Ectodermal cell (in vitro differentiated cells): ENCODE measurements at regions not wholly inside any gene's neighbourhood (a gene's known extent, or its start where the extent isn't known, plus 50 kb on each side); places are given as distances from the start of the nearest gene placed in this dataset.
"Not testable (repeated sequence)": the region's sequence is repeated elsewhere in the genome, so short reads cannot be mapped to it uniquely, and the experiment has no call there.

Experiments
- H3K27ac ChIP-seq: 2 replicates; pipeline ENCODE4 v1.7.0; 2013; ENCODE audit warnings: mild to moderate bottlenecking, low read depth, low read length; ENCODE audit not compliant: insufficient read depth, poor library complexity, severe bottlenecking
- H3K27me3 ChIP-seq: 2 replicates; pipeline ENCODE4 v1.7.0; 2013; ENCODE audit warnings: mild to moderate bottlenecking, low read length; ENCODE audit not compliant: insufficient read depth, control insufficient read depth, poor library complexity, severe bottlenecking
- H3K36me3 ChIP-seq: one replicate; pipeline ENCODE4 v1.7.0; 2013; ENCODE audit warnings: low read length; ENCODE audit not compliant: control insufficient read depth, insufficient read depth
- H3K4me1 ChIP-seq: one replicate; pipeline ENCODE4 v1.7.0; 2013; ENCODE audit warnings: low read length; ENCODE audit not compliant: control insufficient read depth, insufficient read depth
- H3K4me3 ChIP-seq: 2 replicates; pipeline ENCODE4 v1.7.0; 2013; ENCODE audit warnings: low read depth, low read length, control low read depth; ENCODE audit not compliant: insufficient read depth
- H3K9me3 ChIP-seq: 2 replicates; pipeline ENCODE4 v1.7.0; 2013; ENCODE audit warnings: mild to moderate bottlenecking, low read length, moderate library complexity; ENCODE audit not compliant: control insufficient read depth
- WGBS, 2 experiments: methylation state at CpG; one replicate each; pipeline ENCODE4 v1.1.7; 2013; ENCODE audit warnings: missing lambda C conversion rate in 2 of 2; 5-methylcytosine and 5-hydroxymethylcytosine counted together

GRCh38 chr4:34371676-34372075 lies 1872.6 kb downstream of the ARAP2 start:
- H3K9me3 ChIP-seq, result no peaks in the 10 kb centered on the region
- no peak overlapping the region for H3K27ac ChIP-seq
- H3K36me3 ChIP-seq, result no peaks in the 10 kb centered on the region
- no peaks in the 10 kb centered on the region for H3K4me1 ChIP-seq
- 96 to 99% methylated on average over 1 to 2 of the region's 2 CpGs for WGBS, 2 experiments
- H3K4me3 ChIP-seq, result no peak overlapping the region
- H3K27me3 ChIP-seq, result no peaks in the 10 kb centered on the region

DNA sequence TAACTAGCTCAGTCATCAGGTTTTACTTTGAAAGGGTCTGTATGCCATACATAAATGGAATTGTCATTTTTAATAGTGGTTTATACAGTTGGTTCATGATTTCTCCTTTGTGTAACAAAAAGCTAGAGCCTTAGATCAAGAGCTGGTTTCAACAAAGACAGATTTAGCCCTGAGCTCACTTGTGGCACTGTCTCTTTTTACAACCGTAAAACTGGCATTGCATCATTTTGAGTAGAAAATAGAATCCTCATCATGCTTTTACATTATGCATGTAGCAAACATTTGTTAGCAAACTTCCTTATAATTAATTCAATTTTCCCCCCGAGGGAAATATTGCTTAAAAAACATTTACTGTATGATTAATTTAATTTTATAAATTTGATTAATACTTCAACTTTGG lies 1871.5 kb downstream of the ARAP2 start:
- no peaks in the 10 kb centered on the region for H3K36me3 ChIP-seq
- 95 to 100% methylated on average over 1 of the region's 2 CpGs for WGBS, 2 experiments
- H3K27me3 ChIP-seq, result no peaks in the 10 kb centered on the region
- no peak overlapping the region for H3K27ac ChIP-seq
- H3K4me1 ChIP-seq, result no peaks in the 10 kb centered on the region
- H3K9me3 ChIP-seq, result no peaks in the 10 kb centered on the region
- no peak overlapping the region for H3K4me3 ChIP-seq

DNA sequence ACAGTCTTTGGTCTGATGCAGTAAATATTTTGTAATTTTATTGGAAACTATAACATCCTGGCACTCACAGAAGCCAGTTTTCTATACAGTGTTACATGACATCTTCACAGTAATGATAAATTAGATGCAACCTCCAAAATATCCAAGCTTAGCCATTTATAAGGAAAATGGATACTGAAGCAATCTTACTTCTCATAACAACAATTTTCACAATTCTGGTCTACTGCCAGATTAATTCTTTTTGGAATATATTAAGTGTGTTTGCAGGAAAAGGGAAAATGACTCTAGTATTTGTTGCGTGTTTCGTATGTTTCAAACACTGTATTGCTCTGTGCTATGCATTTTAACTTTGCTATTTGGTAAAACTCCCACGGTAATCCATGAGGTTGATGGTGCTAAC lies 1870.9 kb downstream of the ARAP2 start:
- no peak overlapping the region for H3K4me3 ChIP-seq
- no peaks in the 10 kb centered on the region for H3K9me3 ChIP-seq
- H3K27ac ChIP-seq, result no peak overlapping the region
- no peaks in the 10 kb centered on the region for H3K36me3 ChIP-seq
- H3K4me1 ChIP-seq, result no peaks in the 10 kb centered on the region
- H3K27me3 ChIP-seq, result no peaks in the 10 kb centered on the region
- 95 to 97% methylated on average over 3 of the region's 3 CpGs for WGBS, 2 experiments

GRCh38 chr4:34412233-34412632 lies 1832.1 kb downstream of the ARAP2 start:
- Histone ChIP-seq H3K36me3 (no peaks in the 10 kb centered on the region), H3K4me1 (no peaks in the 10 kb centered on the region), H3K27me3 (no peaks in the 10 kb centered on the region), H3K27ac (no peak overlapping the region), H3K4me3 (no peak overlapping the region), H3K9me3 (no peaks in the 10 kb centered on the region)
- WGBS, 2 experiments, result 94 to 95% methylated on average over 2 of the region's 2 CpGs

GRCh38 chr4:34412911-34413310 lies 1831.4 kb downstream of the ARAP2 start:
- no peaks in the 10 kb centered on the region for H3K27me3 ChIP-seq
- H3K27ac ChIP-seq, result no peak overlapping the region
- H3K9me3 ChIP-seq, result no peaks in the 10 kb centered on the region
- H3K4me1 ChIP-seq, result no peaks in the 10 kb centered on the region
- H3K36me3 ChIP-seq, result no peaks in the 10 kb centered on the region
- 89 to 93% methylated on average over 2 of the region's 2 CpGs for WGBS, 2 experiments
- no peak overlapping the region for H3K4me3 ChIP-seq

DNA sequence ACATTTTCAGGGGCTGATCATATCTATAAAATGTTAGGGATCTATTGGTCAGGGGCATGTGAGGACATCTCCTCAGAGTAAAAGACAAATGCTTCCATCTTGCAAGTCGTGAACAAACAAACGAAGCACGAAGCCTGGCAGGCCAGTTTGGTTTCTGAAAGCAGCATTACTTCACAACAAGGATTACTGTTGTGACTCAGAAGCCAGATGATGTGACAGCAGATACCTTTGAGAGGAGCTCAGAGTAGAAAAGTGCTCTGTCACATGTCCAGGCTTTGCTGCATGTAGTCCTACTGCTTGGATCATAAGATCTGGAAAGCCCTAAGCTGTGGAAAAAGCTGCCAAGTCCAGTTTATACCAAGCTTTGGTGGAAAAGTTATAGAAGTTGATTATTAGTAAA lies 1827.2 kb downstream of the ARAP2 start:
- no peaks in the 10 kb centered on the region for H3K4me1 ChIP-seq
- no peak overlapping the region for H3K4me3 ChIP-seq
- no peaks in the 10 kb centered on the region for H3K9me3 ChIP-seq
- no peaks in the 10 kb centered on the region for H3K27me3 ChIP-seq
- no peak overlapping the region for H3K27ac ChIP-seq
- no peaks in the 10 kb centered on the region for H3K36me3 ChIP-seq
- 94 to 95% methylated on average over 3 of the region's 3 CpGs for WGBS, 2 experiments

DNA sequence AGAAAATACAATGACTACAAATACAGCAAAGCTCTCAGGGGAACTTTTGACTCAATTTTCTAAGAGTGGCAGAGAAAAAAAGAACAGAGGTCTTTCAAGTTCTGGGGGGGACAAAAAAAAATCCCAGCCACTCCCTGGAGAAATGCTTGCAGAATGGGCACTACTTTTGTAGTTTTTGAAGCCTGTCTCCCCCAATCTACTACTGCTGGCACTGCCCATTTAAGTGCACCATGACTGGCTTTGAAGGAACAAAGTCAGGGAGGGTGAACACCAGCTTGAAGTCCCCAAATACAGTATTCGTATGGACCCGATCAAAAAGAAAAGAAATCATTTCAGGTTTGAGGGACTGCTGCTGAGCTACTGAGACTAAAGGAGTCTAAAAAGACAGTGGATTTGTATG lies 1824.4 kb downstream of the ARAP2 start:
- Histone ChIP-seq H3K4me1 (no peaks in the 10 kb centered on the region), H3K9me3 (no peaks in the 10 kb centered on the region), H3K36me3 (no peaks in the 10 kb centered on the region), H3K27me3 (no peaks in the 10 kb centered on the region), H3K27ac (no peak overlapping the region), H3K4me3 (no peak overlapping the region)
- 93 to 94% methylated on average over 2 of the region's 2 CpGs for WGBS, 2 experiments

- H3K9me3 ChIP-seq, result no peaks in the 10 kb centered on the region
- H3K27me3 ChIP-seq, result no peaks in the 10 kb centered on the region
- no peaks in the 10 kb centered on the region for H3K36me3 ChIP-seq
- H3K27ac ChIP-seq, result no peak overlapping the region
- H3K4me3 ChIP-seq, result no peak overlapping the region
- 79 to 88% methylated on average over 4 of the region's 4 CpGs for WGBS, 2 experiments
- no peaks in the 10 kb centered on the region for H3K4me1 ChIP-seq
Measured at GRCh38 chr4:34422472-34423175, 1821.7 kb downstream of the ARAP2 start.

DNA sequence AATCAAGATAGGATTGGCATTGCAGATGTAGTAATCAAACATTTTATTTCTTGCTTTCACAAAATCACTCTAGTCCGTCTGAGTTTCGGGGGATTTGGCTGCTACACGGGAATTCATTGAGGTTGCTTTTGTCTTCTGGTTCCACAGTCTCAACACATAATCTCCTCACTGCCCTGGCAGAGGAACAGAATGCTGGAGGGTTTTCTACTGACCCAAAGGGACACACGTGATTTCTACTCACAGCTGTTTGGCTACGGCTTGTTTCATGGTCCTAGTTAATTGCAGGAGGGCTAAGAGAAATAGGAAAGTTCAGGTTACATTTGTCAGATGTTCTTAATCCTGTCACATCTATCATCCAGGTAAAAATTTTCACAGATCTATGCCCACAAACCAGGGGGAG lies 1811.6 kb downstream of the ARAP2 start:
- H3K4me1 ChIP-seq, result no peaks in the 10 kb centered on the region
- 89 to 98% methylated on average over 5 of the region's 5 CpGs for WGBS, 2 experiments
- H3K4me3 ChIP-seq, result no peak overlapping the region
- H3K27ac ChIP-seq, result no peak overlapping the region
- no peaks in the 10 kb centered on the region for H3K36me3 ChIP-seq
- H3K27me3 ChIP-seq, result no peaks in the 10 kb centered on the region
- H3K9me3 ChIP-seq, result no peaks in the 10 kb centered on the region

DNA sequence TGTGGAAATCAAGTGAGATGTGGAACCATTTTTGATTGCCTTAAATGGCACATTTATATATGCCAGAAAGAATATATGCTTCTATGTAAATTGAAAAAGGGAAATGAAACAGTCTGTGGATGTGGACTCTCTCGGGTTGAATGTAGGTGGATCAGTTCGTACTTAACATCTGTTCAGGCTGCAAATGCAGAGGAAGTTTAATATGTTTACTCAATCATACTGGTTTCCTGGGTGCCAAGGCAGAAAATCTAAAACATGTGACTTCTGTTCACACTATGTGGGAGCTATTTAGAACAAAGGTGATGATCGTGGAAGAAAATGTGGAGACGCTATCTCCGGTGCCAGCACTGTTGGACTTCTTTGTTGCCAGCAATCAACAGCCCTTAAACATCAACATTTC lies 1809.9 kb downstream of the ARAP2 start:
- not testable (repeated sequence) for H3K27me3 ChIP-seq, H3K27ac ChIP-seq, H3K4me3 ChIP-seq, H3K4me1 ChIP-seq, H3K36me3 ChIP-seq, H3K9me3 ChIP-seq
- 84 to 86% methylated on average over 5 of the region's 5 CpGs for WGBS, 2 experiments

DNA sequence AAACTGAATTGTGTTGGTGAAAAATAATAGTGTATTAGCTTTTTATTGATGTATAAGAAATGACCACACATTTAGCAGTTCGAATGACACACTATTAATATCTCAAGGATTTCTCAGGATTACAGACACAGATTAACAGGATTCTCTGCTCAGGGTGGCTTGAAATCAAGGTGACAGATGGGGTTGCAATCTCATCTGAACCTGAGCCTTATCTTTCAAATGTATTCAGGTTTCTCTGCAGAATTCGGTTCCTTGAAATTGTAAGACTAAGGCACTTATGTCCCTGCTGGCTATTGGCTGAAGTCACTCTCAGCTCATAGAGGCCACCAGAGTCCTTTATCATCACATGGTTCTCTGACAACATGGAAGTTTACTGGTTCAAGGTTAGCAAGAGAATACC lies 1780.1 kb downstream of the ARAP2 start:
- Histone ChIP-seq H3K36me3 (no peaks in the 10 kb centered on the region), H3K27ac (no peak overlapping the region), H3K4me3 (no peak overlapping the region), H3K27me3 (no peaks in the 10 kb centered on the region), H3K4me1 (no peaks in the 10 kb centered on the region), H3K9me3 (no peaks in the 10 kb centered on the region)
- WGBS, 2 experiments, result 95 to 99% methylated on average over 2 of the region's 2 CpGs
